Neutrophil (primary cell): ENCODE measurements at regions not wholly inside any gene's neighbourhood (a gene's known extent, or its start where the extent isn't known, plus 50 kb on each side); places are given as distances from the start of the nearest gene placed in this dataset.

Source experiments
- H3K27ac ChIP-seq: fragments of 200-600 bp; sonication (generic); 2 replicates; pipeline ENCODE4 v1.5.1; 2016; ENCODE audit warnings: mild to moderate bottlenecking, moderate library complexity
- H3K27me3 ChIP-seq: fragments of 200-600 bp; sonication (generic); 2 replicates; pipeline ENCODE4 v1.6.0; 2016; ENCODE audit warnings: mild to moderate bottlenecking
- H3K36me3 ChIP-seq: fragments of 200-600 bp; sonication (generic); 2 replicates; pipeline ENCODE4 v1.5.1; 2017
- H3K4me1 ChIP-seq, 2 experiments: fragments of 200-600 bp in 1 of 2; sonication (generic) in 1 of 2; 1 replicate in 1 of 2; 2 replicates in 1 of 2; pipeline versions ENCODE4 v1.5.1 to v1.6.1; 2013 to 2016; ENCODE audit warnings: low read depth in 1 of 2, low read length in 1 of 2, mild to moderate bottlenecking in 1 of 2, moderate library complexity in 1 of 2; ENCODE audit not compliant: control insufficient read depth in 1 of 2, insufficient read depth in 1 of 2
- H3K4me3 ChIP-seq, 2 experiments: fragments of 200-600 bp in 1 of 2; sonication (generic) in 1 of 2; 1 replicate in 1 of 2; 2 replicates in 1 of 2; pipeline ENCODE4 v1.5.1; 2013 to 2016; ENCODE audit warnings: low read depth in 1 of 2, low read length in 1 of 2, mild to moderate bottlenecking in 1 of 2, moderate library complexity in 1 of 2
- H3K9me3 ChIP-seq: fragments of 200-600 bp; sonication (generic); 2 replicates; pipeline ENCODE4 v1.5.1; 2016
- TF ChIP-seq, protein P1 (sequence below): fragments of 200-600 bp; sonication (generic); IDR thresholded peaks from 2 replicates; pipeline ENCODE4 v1.5.1; 2016; ENCODE audit warnings: antibody characterized with exemption

DNA sequence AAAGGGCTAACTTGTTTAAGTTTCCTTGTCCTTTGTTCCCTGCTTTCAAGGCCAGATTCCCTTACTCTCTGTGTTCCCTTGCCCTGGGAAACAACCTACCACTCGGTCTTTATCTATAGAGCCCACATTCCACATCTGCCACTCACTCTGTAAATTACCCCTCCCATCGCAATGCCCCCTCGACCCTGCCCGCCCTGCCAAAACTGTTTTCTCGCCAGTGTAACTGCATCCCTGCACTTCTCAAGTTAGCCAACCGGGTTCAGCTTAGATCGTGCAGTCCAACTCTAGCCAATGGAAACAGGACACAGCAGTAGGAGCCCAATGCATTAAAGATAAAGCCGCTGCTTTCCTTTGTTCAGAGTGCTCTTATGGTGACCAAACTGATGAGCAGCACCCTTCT, 263.6 kb downstream of the TBL1XR1 start:
- Histone ChIP-seq H3K4me3 (no peak overlapping the region), H3K36me3 (no peaks in the 10 kb centered on the region), H3K4me1 (no peaks in the 10 kb centered on the region), H3K9me3 (no peaks in the 10 kb centered on the region), H3K27me3 (no peaks in the 10 kb centered on the region), H3K27ac (no peak overlapping the region)
- TF ChIP-seq, protein P1, sequence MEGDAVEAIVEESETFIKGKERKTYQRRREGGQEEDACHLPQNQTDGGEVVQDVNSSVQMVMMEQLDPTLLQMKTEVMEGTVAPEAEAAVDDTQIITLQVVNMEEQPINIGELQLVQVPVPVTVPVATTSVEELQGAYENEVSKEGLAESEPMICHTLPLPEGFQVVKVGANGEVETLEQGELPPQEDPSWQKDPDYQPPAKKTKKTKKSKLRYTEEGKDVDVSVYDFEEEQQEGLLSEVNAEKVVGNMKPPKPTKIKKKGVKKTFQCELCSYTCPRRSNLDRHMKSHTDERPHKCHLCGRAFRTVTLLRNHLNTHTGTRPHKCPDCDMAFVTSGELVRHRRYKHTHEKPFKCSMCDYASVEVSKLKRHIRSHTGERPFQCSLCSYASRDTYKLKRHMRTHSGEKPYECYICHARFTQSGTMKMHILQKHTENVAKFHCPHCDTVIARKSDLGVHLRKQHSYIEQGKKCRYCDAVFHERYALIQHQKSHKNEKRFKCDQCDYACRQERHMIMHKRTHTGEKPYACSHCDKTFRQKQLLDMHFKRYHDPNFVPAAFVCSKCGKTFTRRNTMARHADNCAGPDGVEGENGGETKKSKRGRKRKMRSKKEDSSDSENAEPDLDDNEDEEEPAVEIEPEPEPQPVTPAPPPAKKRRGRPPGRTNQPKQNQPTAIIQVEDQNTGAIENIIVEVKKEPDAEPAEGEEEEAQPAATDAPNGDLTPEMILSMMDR: no peak

DNA sequence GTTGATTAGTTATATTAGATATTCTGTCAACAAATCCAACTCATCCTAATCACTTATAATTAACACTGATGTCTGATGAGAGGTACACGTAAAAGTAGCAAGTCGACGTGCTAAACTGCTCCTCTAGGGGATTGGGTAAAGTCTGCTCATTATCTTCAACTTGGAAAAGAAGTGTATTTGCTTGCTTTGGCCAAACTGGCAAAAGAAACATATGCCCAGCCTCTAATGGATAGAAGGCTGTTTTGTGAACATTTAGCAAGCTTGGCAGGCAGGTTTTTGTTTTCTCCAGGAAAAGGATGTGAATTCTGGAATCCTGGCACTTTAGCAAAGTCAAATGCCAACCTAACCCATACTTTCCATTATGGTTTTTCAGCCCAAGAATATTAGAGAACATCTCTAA, 264.8 kb downstream of the TBL1XR1 start:
- Histone ChIP-seq H3K4me1 (no peaks in the 10 kb centered on the region), H3K36me3 (no peaks in the 10 kb centered on the region), H3K9me3 (no peaks in the 10 kb centered on the region), H3K27me3 (no peaks in the 10 kb centered on the region), H3K4me3 (no peak overlapping the region), H3K27ac (no peak overlapping the region)
- TF ChIP-seq, protein P1: no peak

DNA sequence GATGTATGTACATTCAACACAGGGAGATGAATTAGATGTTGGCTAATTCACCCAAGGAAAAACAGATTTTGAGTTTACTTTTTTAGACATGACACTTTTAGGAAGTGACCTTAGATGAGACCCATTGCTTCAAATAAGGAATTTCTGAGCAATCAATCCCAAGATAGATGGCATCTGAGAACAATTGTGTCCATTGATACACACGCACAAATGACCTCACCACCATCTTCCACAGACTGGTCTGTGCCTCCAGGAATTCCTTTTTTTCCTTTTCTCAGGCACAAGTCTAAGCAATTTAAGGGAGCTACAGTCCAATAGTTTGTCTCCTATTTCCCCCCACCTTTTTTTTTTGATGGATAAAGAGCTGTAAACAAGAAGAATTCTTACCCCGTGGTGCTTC, 265.3 kb downstream of the TBL1XR1 start:
- Histone ChIP-seq H3K27ac (no peak overlapping the region), H3K9me3 (no peaks in the 10 kb centered on the region), H3K4me3 (no peak overlapping the region), H3K27me3 (no peaks in the 10 kb centered on the region), H3K4me1 (no peaks in the 10 kb centered on the region), H3K36me3 (no peaks in the 10 kb centered on the region)
- TF ChIP-seq, protein P1: no peak

DNA sequence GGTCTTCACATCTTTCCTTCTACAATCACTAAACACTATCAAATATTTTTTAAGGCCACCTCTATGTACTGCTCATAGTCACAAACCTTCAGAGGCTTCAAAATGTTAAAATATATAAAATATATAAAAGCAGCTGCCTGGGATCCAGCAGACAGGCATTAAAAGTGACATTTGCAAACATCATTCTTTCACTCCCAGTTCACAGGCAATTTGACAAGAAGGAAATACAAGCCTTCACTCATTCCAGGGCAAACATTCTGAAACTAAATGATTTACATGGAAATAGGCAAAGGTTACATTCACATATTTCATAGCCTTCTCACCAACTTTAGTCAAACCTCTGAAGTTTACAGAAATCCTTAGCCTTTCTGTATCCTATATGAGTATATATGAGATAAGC, 266.3 kb downstream of the TBL1XR1 start:
- Histone ChIP-seq H3K27me3 (no peaks in the 10 kb centered on the region), H3K4me1 (no peaks in the 10 kb centered on the region), H3K9me3 (no peaks in the 10 kb centered on the region), H3K4me3 (no peak overlapping the region), H3K27ac (no peak overlapping the region), H3K36me3 (no peaks in the 10 kb centered on the region)
- TF ChIP-seq, protein P1: no peak

DNA sequence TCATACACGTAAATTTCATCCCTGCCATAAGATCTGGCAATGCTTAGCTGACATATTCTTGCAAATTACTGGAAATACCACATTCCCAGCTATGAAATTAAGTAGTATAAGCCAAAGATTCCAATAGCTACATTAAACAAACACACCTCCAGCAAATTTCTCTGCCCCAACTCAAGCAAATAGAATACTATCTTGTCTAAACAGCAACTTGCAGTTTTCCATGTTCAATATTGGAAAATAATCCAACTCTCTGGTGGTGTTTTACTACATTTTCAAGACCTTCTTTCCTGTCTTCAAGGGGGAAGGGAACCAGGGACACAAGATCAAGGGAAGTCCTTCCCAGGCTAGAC, 268.7 kb downstream of the TBL1XR1 start:
- TF ChIP-seq, protein P1: no peak
- Histone ChIP-seq H3K4me1 (no peaks in the 10 kb centered on the region), H3K27me3 (no peaks in the 10 kb centered on the region), H3K36me3 (no peaks in the 10 kb centered on the region), H3K4me3 (no peak overlapping the region), H3K27ac (no peak overlapping the region), H3K9me3 (no peaks in the 10 kb centered on the region)
